ENCODE measurements at regions not wholly inside any gene's neighbourhood (a gene's known extent, or its start where the extent isn't known, plus 50 kb on each side); places are given as distances from the start of the nearest gene placed in this dataset.
"Not testable (repeated sequence)": the region's sequence is repeated elsewhere in the genome, so short reads cannot be mapped to it uniquely, and the experiment has no call there.

GRCh38 chr3:145079436-145079835 lies 1081.5 kb downstream of the PLOD2 start:
- no peaks in the 10 kb centered on the region for H3K4me1 ChIP-seq
- WGBS, 2 donors = 74 to 78% methylated on average over 2 of the region's 2 CpGs
- H3K4me3 ChIP-seq = no peak overlapping the region
- no peaks in the 10 kb centered on the region for H3K36me3 ChIP-seq (replicated peaks in 1 of 2; ENCODE audit: insufficient read depth in 1 of 2, low read depth in 2 of 2)
- ATAC-seq (no peak), DNase-seq (no peak)
- H3K9me3 ChIP-seq = no peaks in the 10 kb centered on the region
- H3K27me3 ChIP-seq = no peaks in the 10 kb centered on the region
- intact Hi-C loops (cut with DNase I) = no loop called here
- H3K27ac ChIP-seq = no peak overlapping the region
- no peak for TF ChIP-seq POLR2A (IDR thresholded peaks at IDR 0.05)
- no peak for TF ChIP-seq CTCF (IDR thresholded peaks at IDR 0.05)

- WGBS, 2 donors = 65 to 78% methylated on average over 1 of the region's 1 CpG
- Histone ChIP-seq H3K36me3 (replicated peaks in 1 of 2; ENCODE audit: insufficient read depth in 1 of 2, low read depth in 2 of 2) (no peaks in the 10 kb centered on the region), H3K9me3 (no peaks in the 10 kb centered on the region), H3K27me3 (no peaks in the 10 kb centered on the region), H3K4me1 (no peaks in the 10 kb centered on the region), H3K27ac (no peak overlapping the region), H3K4me3 (no peak overlapping the region)
- ATAC-seq = no peak
- TF ChIP-seq POLR2A (IDR thresholded peaks at IDR 0.05) (no peak), CTCF (IDR thresholded peaks at IDR 0.05) (no peak)
- intact Hi-C loops (cut with DNase I) = no loop called here
- DNase-seq = no peak
These were observed 1073.9 kb downstream of the PLOD2 start for GRCh38 chr3:145087038-145087437.

GRCh38 chr3:145088917-145089316 lies 1072.1 kb downstream of the PLOD2 start:
- Histone ChIP-seq H3K36me3 (replicated peaks in 1 of 2; ENCODE audit: insufficient read depth in 1 of 2, low read depth in 2 of 2) (no peaks in the 10 kb centered on the region), H3K27me3 (no peaks in the 10 kb centered on the region), H3K4me3 (no peak overlapping the region), H3K4me1 (no peaks in the 10 kb centered on the region), H3K27ac (no peak overlapping the region), H3K9me3 (no peaks in the 10 kb centered on the region)
- no peak for ATAC-seq
- WGBS, 2 donors = 59 to 70% methylated on average over 2 of the region's 2 CpGs
- DNase-seq = no peak
- intact Hi-C loops (cut with DNase I) = no loop called here
- no peak for TF ChIP-seq CTCF (IDR thresholded peaks at IDR 0.05)
- no peak for TF ChIP-seq POLR2A (IDR thresholded peaks at IDR 0.05)

GRCh38 chr3:145089337-145089736 lies 1071.6 kb downstream of the PLOD2 start:
- no peak for TF ChIP-seq POLR2A (IDR thresholded peaks at IDR 0.05)
- TF ChIP-seq CTCF (IDR thresholded peaks at IDR 0.05) = no peak
- H3K4me3 ChIP-seq = no peak overlapping the region
- no peaks in the 10 kb centered on the region for H3K4me1 ChIP-seq
- no peaks in the 10 kb centered on the region for H3K27me3 ChIP-seq
- no peaks in the 10 kb centered on the region for H3K9me3 ChIP-seq
- no peak overlapping the region for H3K27ac ChIP-seq
- ATAC-seq (no peak), DNase-seq (no peak)
- 67 to 86% methylated on average over 2 of the region's 2 CpGs for WGBS, 2 donors
- intact Hi-C loops (cut with DNase I) = no loop called here
- no peaks in the 10 kb centered on the region for H3K36me3 ChIP-seq (replicated peaks in 1 of 2; ENCODE audit: insufficient read depth in 1 of 2, low read depth in 2 of 2)

- WGBS, 2 donors = 11 to 27% methylated on average over 3 of the region's 3 CpGs
- ATAC-seq (peak; percentile 9), DNase-seq (no peak)
- H3K4me1 ChIP-seq = no peaks in the 10 kb centered on the region
- no peaks in the 10 kb centered on the region for H3K27me3 ChIP-seq
- no peaks in the 10 kb centered on the region for H3K9me3 ChIP-seq
- TF ChIP-seq POLR2A (IDR thresholded peaks at IDR 0.05) (no peak), CTCF (IDR thresholded peaks at IDR 0.05) (no peak)
- H3K36me3 ChIP-seq (replicated peaks in 1 of 2; ENCODE audit: insufficient read depth in 1 of 2, low read depth in 2 of 2) = no peaks in the 10 kb centered on the region
- no peak overlapping the region for H3K4me3 ChIP-seq
- H3K27ac ChIP-seq = no peak overlapping the region
- intact Hi-C loops (cut with DNase I) = no loop called here
These were observed 1066.5 kb downstream of the PLOD2 start for GRCh38 chr3:145094355-145094941.

GRCh38 chr3:145111141-145111540 lies 1049.8 kb downstream of the PLOD2 start:
- H3K27ac ChIP-seq; H3K9me3 ChIP-seq; DNase-seq; H3K4me3 ChIP-seq; H3K4me1 ChIP-seq; ATAC-seq; intact Hi-C loops (cut with DNase I); H3K27me3 ChIP-seq; H3K36me3 ChIP-seq (replicated peaks in 1 of 2; ENCODE audit: insufficient read depth in 1 of 2, low read depth in 2 of 2): not testable (repeated sequence)
- 56 to 77% methylated on average over 5 of the region's 5 CpGs for WGBS, 2 donors

Data from body of pancreas (tissue), 4 donors.